SK-N-MC (cell line): ENCODE measurements at regions not wholly inside any gene's neighbourhood (a gene's known extent, or its start where the extent isn't known, plus 50 kb on each side); places are given as distances from the start of the nearest gene placed in this dataset.

Source experiments
- EZH2 ChIP-seq: fragments of 200-600 bp; sonication (generic); IDR thresholded peaks from one replicate; pipeline ENCODE4 v1.6.1; 2017; ENCODE audit warnings: antibody characterized with exemption
- POLR2AphosphoS5 ChIP-seq: IDR thresholded peaks from 2 replicates; pipeline ENCODE4 v1.6.1; 2012; ENCODE audit warnings: mild to moderate bottlenecking, low read depth, low read length, borderline replicate concordance

GRCh38 chr9:30997291-30997690 lies 1387.2 kb upstream of the ACO1 start:
- TF ChIP-seq EZH2 (no peak), POLR2AphosphoS5 (no peak)
